ENCODE measurements at regions not wholly inside any gene's neighbourhood (a gene's known extent, or its start where the extent isn't known, plus 50 kb on each side); places are given as distances from the start of the nearest gene placed in this dataset.

GRCh38 chr5:61728287-61728686, 396.2 kb downstream of the ZSWIM6 start:
- DNase-seq (ENCODE audit: extremely low spot score), result no peak
- CTCF ChIA-PET, result no interaction called here
- TF ChIP-seq TARDBP (IDR thresholded peaks at IDR 0.05) (no peak), FOXK2 (IDR thresholded peaks at IDR 0.05) (no peak), FOXM1 (IDR thresholded peaks at IDR 0.05; ENCODE audit: borderline replicate concordance) (no peak), SUZ12 (IDR thresholded peaks at IDR 0.05) (no peak), FOXA1 (IDR thresholded peaks at IDR 0.05) (no peak), HDGF (IDR thresholded peaks at IDR 0.05; ENCODE audit: borderline replicate concordance) (no peak), ARNT (IDR thresholded peaks at IDR 0.05) (no peak), L3MBTL2 (conservative IDR thresholded peaks at IDR 0.05) (no peak), LEF1 (IDR thresholded peaks at IDR 0.05; ENCODE audit: borderline replicate concordance) (no peak), ZNF384 (IDR thresholded peaks at IDR 0.05) (no peak)
- POLR2A ChIA-PET, result no interaction called here

- no peak for DNase-seq (ENCODE audit: extremely low spot score)
- ChIA-PET CTCF (no interaction called here), POLR2A (no interaction called here)
- no peak for TF ChIP-seq HDGF (IDR thresholded peaks at IDR 0.05; ENCODE audit: borderline replicate concordance)
- TF ChIP-seq PKNOX1 (IDR thresholded peaks at IDR 0.05), result no peak
- TF ChIP-seq FOXM1 (IDR thresholded peaks at IDR 0.05; ENCODE audit: borderline replicate concordance), result no peak
- TF ChIP-seq BHLHE40 (IDR thresholded peaks at IDR 0.05; ENCODE audit: borderline replicate concordance), result no peak
- no peak for TF ChIP-seq SP1 (IDR thresholded peaks at IDR 0.05)
- no peak for TF ChIP-seq ARNT (IDR thresholded peaks at IDR 0.05)
- no peak for TF ChIP-seq TARDBP (IDR thresholded peaks at IDR 0.05)
- TF ChIP-seq FOXK2 (IDR thresholded peaks at IDR 0.05), result no peak
- TF ChIP-seq LEF1 (IDR thresholded peaks at IDR 0.05; ENCODE audit: borderline replicate concordance), result no peak
- TF ChIP-seq ELF4 (IDR thresholded peaks at IDR 0.05), result no peak
- TF ChIP-seq SUZ12 (IDR thresholded peaks at IDR 0.05), result no peak
Measured at GRCh38 chr5:61730866-61731265, 398.8 kb downstream of the ZSWIM6 start.

GRCh38 chr5:61731267-61731945, 399.3 kb downstream of the ZSWIM6 start:
- CTCF ChIA-PET, result no interaction called here
- POLR2A ChIA-PET, result no interaction called here
- no peak for TF ChIP-seq ARNT (IDR thresholded peaks at IDR 0.05)
- no peak for TF ChIP-seq FOXK2 (IDR thresholded peaks at IDR 0.05)
- TF ChIP-seq PKNOX1 (IDR thresholded peaks at IDR 0.05), result no peak
- TF ChIP-seq TARDBP (IDR thresholded peaks at IDR 0.05), result no peak
- no peak for TF ChIP-seq FOXA1 (IDR thresholded peaks at IDR 0.05)
- TF ChIP-seq SUZ12 (IDR thresholded peaks at IDR 0.05), result no peak
- TF ChIP-seq ZNF384 (IDR thresholded peaks at IDR 0.05), result no peak
- no peak for TF ChIP-seq BHLHE40 (IDR thresholded peaks at IDR 0.05; ENCODE audit: borderline replicate concordance)
- TF ChIP-seq CTBP1 (IDR thresholded peaks at IDR 0.05; ENCODE audit: borderline replicate concordance), result no peak
- no peak for TF ChIP-seq FOXM1 (IDR thresholded peaks at IDR 0.05; ENCODE audit: borderline replicate concordance)
- TF ChIP-seq ELF4 (IDR thresholded peaks at IDR 0.05), result no peak
- no peak for TF ChIP-seq HDGF (IDR thresholded peaks at IDR 0.05; ENCODE audit: borderline replicate concordance)
- no peak for TF ChIP-seq NFRKB (IDR thresholded peaks at IDR 0.05)
- no peak for TF ChIP-seq LEF1 (IDR thresholded peaks at IDR 0.05; ENCODE audit: borderline replicate concordance)
- no peak for TF ChIP-seq L3MBTL2 (conservative IDR thresholded peaks at IDR 0.05)
- no peak for TF ChIP-seq SP1 (IDR thresholded peaks at IDR 0.05)
- DNase-seq (ENCODE audit: extremely low spot score), result no peak

GRCh38 chr5:61731946-61732314, 399.9 kb downstream of the ZSWIM6 start:
- DNase-seq (ENCODE audit: extremely low spot score), result no peak
- TF ChIP-seq NFRKB (IDR thresholded peaks at IDR 0.05) (no peak), TARDBP (IDR thresholded peaks at IDR 0.05) (no peak), ZNF384 (IDR thresholded peaks at IDR 0.05) (no peak), FOXK2 (IDR thresholded peaks at IDR 0.05) (no peak), ARNT (IDR thresholded peaks at IDR 0.05) (no peak), HDGF (IDR thresholded peaks at IDR 0.05; ENCODE audit: borderline replicate concordance) (no peak), LEF1 (IDR thresholded peaks at IDR 0.05; ENCODE audit: borderline replicate concordance) (no peak), BHLHE40 (IDR thresholded peaks at IDR 0.05; ENCODE audit: borderline replicate concordance) (no peak), SUZ12 (IDR thresholded peaks at IDR 0.05) (no peak), PKNOX1 (IDR thresholded peaks at IDR 0.05) (no peak), L3MBTL2 (conservative IDR thresholded peaks at IDR 0.05) (no peak), FOXM1 (IDR thresholded peaks at IDR 0.05; ENCODE audit: borderline replicate concordance) (no peak), FOXA1 (IDR thresholded peaks at IDR 0.05) (no peak)
- ChIA-PET POLR2A (no interaction called here), CTCF (no interaction called here)

- CTCF ChIA-PET, result no interaction called here
- no peak for DNase-seq (ENCODE audit: extremely low spot score)
- TF ChIP-seq TARDBP (IDR thresholded peaks at IDR 0.05), result no peak
- no peak for TF ChIP-seq HDGF (IDR thresholded peaks at IDR 0.05; ENCODE audit: borderline replicate concordance)
- no peak for TF ChIP-seq ARNT (IDR thresholded peaks at IDR 0.05)
- TF ChIP-seq LEF1 (IDR thresholded peaks at IDR 0.05; ENCODE audit: borderline replicate concordance), result no peak
- no peak for TF ChIP-seq ELF4 (IDR thresholded peaks at IDR 0.05)
- TF ChIP-seq SUZ12 (IDR thresholded peaks at IDR 0.05), result no peak
- TF ChIP-seq ZNF384 (IDR thresholded peaks at IDR 0.05), result no peak
- no peak for TF ChIP-seq PKNOX1 (IDR thresholded peaks at IDR 0.05)
- POLR2A ChIA-PET, result no interaction called here
Measured at GRCh38 chr5:61732369-61732768, 400.3 kb downstream of the ZSWIM6 start.

- CTCF ChIA-PET, result no interaction called here
- POLR2A ChIA-PET, result no interaction called here
- no peak for DNase-seq (ENCODE audit: extremely low spot score)
- TF ChIP-seq FOXM1 (IDR thresholded peaks at IDR 0.05; ENCODE audit: borderline replicate concordance) (no peak), PKNOX1 (IDR thresholded peaks at IDR 0.05) (no peak), TARDBP (IDR thresholded peaks at IDR 0.05) (no peak), LEF1 (IDR thresholded peaks at IDR 0.05; ENCODE audit: borderline replicate concordance) (no peak)
Measured at GRCh38 chr5:61732796-61733195, 400.7 kb downstream of the ZSWIM6 start.
